ENCODE measurements at regions not wholly inside any gene's neighbourhood (a gene's known extent, or its start where the extent isn't known, plus 50 kb on each side); places are given as distances from the start of the nearest gene placed in this dataset.

GRCh38 chr16:9525037-9525436 lies 433.6 kb downstream of the HAPSTR1 start:
- Histone ChIP-seq H3K18ac (ENCODE audit: low read length) (no peak overlapping the region), H2BK120ac (ENCODE audit: low read depth, low read length) (no peak overlapping the region), H3K23ac (ENCODE audit: low read depth, low read length, poor library complexity) (no peak overlapping the region), H3K36me3 (replicated peaks in 1 of 2; ENCODE audit: control insufficient read depth in 2 of 2, insufficient read depth in 2 of 2, low read length in 2 of 2) (no peaks in the 10 kb centered on the region), H4K91ac (ENCODE audit: low read depth, low read length, poor library complexity) (no peak overlapping the region), H3K4me2 (ENCODE audit: insufficient read depth, low read length, poor library complexity, severe bottlenecking) (no peak overlapping the region), H3K4me3 (ENCODE audit: low read length in 2 of 2) (no peak overlapping the region), H3K27me3 (ENCODE audit: control insufficient read depth in 3 of 3, insufficient read depth in 3 of 3, low read depth in 1 of 3, low read length in 3 of 3) (no peaks in the 10 kb centered on the region), H3K27ac (replicated peaks; ENCODE audit: low read length) (no peak overlapping the region), H3K79me1 (ENCODE audit: low read depth, low read length) (no peaks in the 10 kb centered on the region), H3K14ac (ENCODE audit: low read length) (no peak overlapping the region), H3K4ac (ENCODE audit: low read length) (no peak overlapping the region), H2BK12ac (ENCODE audit: low read length) (no peak overlapping the region), H3K9me3 (replicated peaks in 1 of 2; ENCODE audit: control insufficient read depth in 2 of 2, insufficient read depth in 1 of 2, low read depth in 1 of 2, low read length in 2 of 2) (no peaks in the 10 kb centered on the region), H3K4me1 (ENCODE audit: control insufficient read depth in 2 of 2, insufficient read depth in 1 of 2, low read depth in 1 of 2, low read length in 2 of 2) (peaks cover 0 to 17% of the 10 kb centered on the region in 2 donors), H2BK15ac (ENCODE audit: low read length) (no peak overlapping the region), H2AFZ (ENCODE audit: low read length) (no peak overlapping the region), H4K8ac (ENCODE audit: low read depth, low read length) (no peak overlapping the region), H2BK5ac (ENCODE audit: low read length) (no peak overlapping the region), H2AK5ac (ENCODE audit: low read depth, low read length) (no peak overlapping the region), H3K9ac (ENCODE audit: low read depth, low read length, poor library complexity) (no peak overlapping the region)
- WGBS, 2 donors (ENCODE audit: extremely low coverage in 2 of 2, insufficient read length in 2 of 2, insufficient replicate concordance in 1 of 2), result no CpG with 5 or more reads among the region's 4 CpGs
- no peak for DNase-seq (ENCODE audit: low spot score)

- no peaks in the 10 kb centered on the region for H3K79me1 ChIP-seq (ENCODE audit: low read depth, low read length)
- H3K4me1 ChIP-seq (ENCODE audit: control insufficient read depth in 2 of 2, insufficient read depth in 1 of 2, low read depth in 1 of 2, low read length in 2 of 2), result peaks cover 0 to 17% of the 10 kb centered on the region in 2 donors
- H3K4me2 ChIP-seq (ENCODE audit: insufficient read depth, low read length, poor library complexity, severe bottlenecking), result no peak overlapping the region
- no peak overlapping the region for H3K4ac ChIP-seq (ENCODE audit: low read length)
- peak overlapping the region; percentile 55 for H3K18ac ChIP-seq (ENCODE audit: low read length)
- no peak overlapping the region for H2AFZ ChIP-seq (ENCODE audit: low read length)
- H3K9ac ChIP-seq (ENCODE audit: low read depth, low read length, poor library complexity), result no peak overlapping the region
- no peak overlapping the region for H3K27ac ChIP-seq (replicated peaks; ENCODE audit: low read length)
- H4K91ac ChIP-seq (ENCODE audit: low read depth, low read length, poor library complexity), result no peak overlapping the region
- peak overlapping the region; percentile 10 for H3K14ac ChIP-seq (ENCODE audit: low read length)
- no peaks in the 10 kb centered on the region for H3K9me3 ChIP-seq (replicated peaks in 1 of 2; ENCODE audit: control insufficient read depth in 2 of 2, insufficient read depth in 1 of 2, low read depth in 1 of 2, low read length in 2 of 2)
- no peak overlapping the region for H2BK15ac ChIP-seq (ENCODE audit: low read length)
- H3K27me3 ChIP-seq (ENCODE audit: control insufficient read depth in 3 of 3, insufficient read depth in 3 of 3, low read depth in 1 of 3, low read length in 3 of 3), result no peaks in the 10 kb centered on the region
- DNase-seq (ENCODE audit: low spot score), result no peak
- no peak overlapping the region for H3K4me3 ChIP-seq (ENCODE audit: low read length in 2 of 2)
- H3K36me3 ChIP-seq (replicated peaks in 1 of 2; ENCODE audit: control insufficient read depth in 2 of 2, insufficient read depth in 2 of 2, low read length in 2 of 2), result no peaks in the 10 kb centered on the region
- no CpG with 5 or more reads among the region's 4 CpGs for WGBS, 2 donors (ENCODE audit: extremely low coverage in 2 of 2, insufficient read length in 2 of 2, insufficient replicate concordance in 1 of 2)
- no peak overlapping the region for H2AK5ac ChIP-seq (ENCODE audit: low read depth, low read length)
- H4K8ac ChIP-seq (ENCODE audit: low read depth, low read length), result no peak overlapping the region
- H2BK5ac ChIP-seq (ENCODE audit: low read length), result no peak overlapping the region
- H3K23ac ChIP-seq (ENCODE audit: low read depth, low read length, poor library complexity), result no peak overlapping the region
- no peak overlapping the region for H2BK120ac ChIP-seq (ENCODE audit: low read depth, low read length)
- H2BK12ac ChIP-seq (ENCODE audit: low read length), result no peak overlapping the region
Observed at GRCh38 chr16:9526791-9527190, 435.3 kb downstream of the HAPSTR1 start.

- no peak overlapping the region for H3K4ac ChIP-seq (ENCODE audit: low read length)
- H2BK15ac ChIP-seq (ENCODE audit: low read length), result no peak overlapping the region
- H3K14ac ChIP-seq (ENCODE audit: low read length), result no peak overlapping the region
- no peak overlapping the region for H2BK12ac ChIP-seq (ENCODE audit: low read length)
- no peak overlapping the region for H2BK5ac ChIP-seq (ENCODE audit: low read length)
- H2AK5ac ChIP-seq (ENCODE audit: low read depth, low read length), result no peak overlapping the region
- H3K9ac ChIP-seq (ENCODE audit: low read depth, low read length, poor library complexity), result no peak overlapping the region
- H3K36me3 ChIP-seq (replicated peaks in 1 of 2; ENCODE audit: control insufficient read depth in 2 of 2, insufficient read depth in 2 of 2, low read length in 2 of 2), result no peaks in the 10 kb centered on the region
- H3K27me3 ChIP-seq (ENCODE audit: control insufficient read depth in 3 of 3, insufficient read depth in 3 of 3, low read depth in 1 of 3, low read length in 3 of 3), result no peaks in the 10 kb centered on the region
- H3K9me3 ChIP-seq (replicated peaks in 1 of 2; ENCODE audit: control insufficient read depth in 2 of 2, insufficient read depth in 1 of 2, low read depth in 1 of 2, low read length in 2 of 2), result peaks cover 0 to 3% of the 10 kb centered on the region in 2 donors
- no peaks in the 10 kb centered on the region for H3K79me1 ChIP-seq (ENCODE audit: low read depth, low read length)
- no peak overlapping the region for H3K23ac ChIP-seq (ENCODE audit: low read depth, low read length, poor library complexity)
- H4K8ac ChIP-seq (ENCODE audit: low read depth, low read length), result no peak overlapping the region
- H4K91ac ChIP-seq (ENCODE audit: low read depth, low read length, poor library complexity), result no peak overlapping the region
- no peak overlapping the region for H3K4me2 ChIP-seq (ENCODE audit: insufficient read depth, low read length, poor library complexity, severe bottlenecking)
- no peak overlapping the region for H3K18ac ChIP-seq (ENCODE audit: low read length)
- no peak overlapping the region for H2BK120ac ChIP-seq (ENCODE audit: low read depth, low read length)
- no peak overlapping the region for H3K27ac ChIP-seq (replicated peaks; ENCODE audit: low read length)
- H3K4me3 ChIP-seq (ENCODE audit: low read length in 2 of 2), result no peak overlapping the region
- peaks cover 0 to 12% of the 10 kb centered on the region in 2 donors for H3K4me1 ChIP-seq (ENCODE audit: control insufficient read depth in 2 of 2, insufficient read depth in 1 of 2, low read depth in 1 of 2, low read length in 2 of 2)
- no peak overlapping the region for H2AFZ ChIP-seq (ENCODE audit: low read length)
- peak; percentile 18 for DNase-seq (ENCODE audit: low spot score)
- WGBS, 2 donors (ENCODE audit: extremely low coverage in 2 of 2, insufficient read length in 2 of 2, insufficient replicate concordance in 1 of 2), result no CpG with 5 or more reads among the region's 2 CpGs
Observed at GRCh38 chr16:9527976-9528375, 436.5 kb downstream of the HAPSTR1 start.

- Histone ChIP-seq H3K14ac (ENCODE audit: low read length) (no peak overlapping the region), H2BK120ac (ENCODE audit: low read depth, low read length) (no peak overlapping the region), H3K4ac (ENCODE audit: low read length) (no peak overlapping the region)
Observed at GRCh38 chr16:9528511-9529079, 437.2 kb downstream of the HAPSTR1 start.

More at GRCh38 chr16:9528511-9529079, 437.2 kb downstream of the HAPSTR1 start:
- Histone ChIP-seq H4K8ac (ENCODE audit: low read depth, low read length) (no peak overlapping the region), H3K9ac (ENCODE audit: low read depth, low read length, poor library complexity) (no peak overlapping the region), H2AFZ (ENCODE audit: low read length) (no peak overlapping the region), H3K9me3 (replicated peaks in 1 of 2; ENCODE audit: control insufficient read depth in 2 of 2, insufficient read depth in 1 of 2, low read depth in 1 of 2, low read length in 2 of 2) (peaks cover 0 to 3% of the 10 kb centered on the region in 2 donors), H2BK12ac (ENCODE audit: low read length) (no peak overlapping the region), H3K27me3 (ENCODE audit: control insufficient read depth in 3 of 3, insufficient read depth in 3 of 3, low read depth in 1 of 3, low read length in 3 of 3) (no peaks in the 10 kb centered on the region), H3K36me3 (replicated peaks in 1 of 2; ENCODE audit: control insufficient read depth in 2 of 2, insufficient read depth in 2 of 2, low read length in 2 of 2) (no peaks in the 10 kb centered on the region), H2AK5ac (ENCODE audit: low read depth, low read length) (no peak overlapping the region), H3K4me1 (ENCODE audit: control insufficient read depth in 2 of 2, insufficient read depth in 1 of 2, low read depth in 1 of 2, low read length in 2 of 2) (peaks cover 0 to 12% of the 10 kb centered on the region in 2 donors), H3K27ac (replicated peaks; ENCODE audit: low read length) (no peak overlapping the region), H3K79me1 (ENCODE audit: low read depth, low read length) (no peaks in the 10 kb centered on the region), H2BK15ac (ENCODE audit: low read length) (no peak overlapping the region), H2BK5ac (ENCODE audit: low read length) (no peak overlapping the region), H3K18ac (ENCODE audit: low read length) (peak overlapping the region; percentile 16), H3K4me2 (ENCODE audit: insufficient read depth, low read length, poor library complexity, severe bottlenecking) (no peak overlapping the region), H4K91ac (ENCODE audit: low read depth, low read length, poor library complexity) (no peak overlapping the region), H3K4me3 (ENCODE audit: low read length in 2 of 2) (no peak overlapping the region), H3K23ac (ENCODE audit: low read depth, low read length, poor library complexity) (no peak overlapping the region)
- no peak for DNase-seq (ENCODE audit: low spot score)
- WGBS, 2 donors (ENCODE audit: extremely low coverage in 2 of 2, insufficient read length in 2 of 2, insufficient replicate concordance in 1 of 2), result no CpG with 5 or more reads among the region's 9 CpGs

All from neuronal stem cell (in vitro differentiated cells).